ENCODE measurements at regions not wholly inside any gene's neighbourhood (a gene's known extent, or its start where the extent isn't known, plus 50 kb on each side); places are given as distances from the start of the nearest gene placed in this dataset.

- Histone ChIP-seq H3K4me1 (peaks cover 0 to 3% (median 0%) of the 10 kb centered on the region in 3 donors), H3K27me3 (no peaks in the 10 kb centered on the region), H3K36me3 (no peaks in the 10 kb centered on the region), H3K4me3 (no peak overlapping the region), H3K27ac (no peak overlapping the region), H3K9me3 (no peaks in the 10 kb centered on the region)
- 83 to 100% methylated on average over 1 to 2 of the region's 2 CpGs for WGBS, 2 donors (ENCODE audit: low coverage in 1 of 2)
- ATAC-seq: no peak
- no peak for TF ChIP-seq EP300 (IDR thresholded peaks at IDR 0.05)
- no peak for TF ChIP-seq CTCF (IDR thresholded peaks at IDR 0.05)
- TF ChIP-seq POLR2A (IDR thresholded peaks at IDR 0.05): no peak
- no peak for TF ChIP-seq POLR2AphosphoS5 (IDR thresholded peaks at IDR 0.05)
Observed at GRCh38 chr9:88801214-88801796, 190.0 kb upstream of the S1PR3 start.

- Histone ChIP-seq H3K4me3 (no peak overlapping the region), H3K4me1 (peaks cover 0 to 3% (median 0%) of the 10 kb centered on the region in 3 donors), H3K27me3 (no peaks in the 10 kb centered on the region), H3K36me3 (no peaks in the 10 kb centered on the region), H3K27ac (no peak overlapping the region), H3K9me3 (no peaks in the 10 kb centered on the region)
- no peak for TF ChIP-seq POLR2A (IDR thresholded peaks at IDR 0.05)
- no peak for TF ChIP-seq POLR2AphosphoS5 (IDR thresholded peaks at IDR 0.05)
- TF ChIP-seq CTCF (IDR thresholded peaks at IDR 0.05): no peak
- no peak for TF ChIP-seq EP300 (IDR thresholded peaks at IDR 0.05)
- 96 to 100% methylated on average over 2 to 5 of the region's 5 CpGs for WGBS, 2 donors (ENCODE audit: low coverage in 1 of 2)
- no peak for ATAC-seq
Observed at GRCh38 chr9:88802533-88802932, 188.7 kb upstream of the S1PR3 start.

DNA sequence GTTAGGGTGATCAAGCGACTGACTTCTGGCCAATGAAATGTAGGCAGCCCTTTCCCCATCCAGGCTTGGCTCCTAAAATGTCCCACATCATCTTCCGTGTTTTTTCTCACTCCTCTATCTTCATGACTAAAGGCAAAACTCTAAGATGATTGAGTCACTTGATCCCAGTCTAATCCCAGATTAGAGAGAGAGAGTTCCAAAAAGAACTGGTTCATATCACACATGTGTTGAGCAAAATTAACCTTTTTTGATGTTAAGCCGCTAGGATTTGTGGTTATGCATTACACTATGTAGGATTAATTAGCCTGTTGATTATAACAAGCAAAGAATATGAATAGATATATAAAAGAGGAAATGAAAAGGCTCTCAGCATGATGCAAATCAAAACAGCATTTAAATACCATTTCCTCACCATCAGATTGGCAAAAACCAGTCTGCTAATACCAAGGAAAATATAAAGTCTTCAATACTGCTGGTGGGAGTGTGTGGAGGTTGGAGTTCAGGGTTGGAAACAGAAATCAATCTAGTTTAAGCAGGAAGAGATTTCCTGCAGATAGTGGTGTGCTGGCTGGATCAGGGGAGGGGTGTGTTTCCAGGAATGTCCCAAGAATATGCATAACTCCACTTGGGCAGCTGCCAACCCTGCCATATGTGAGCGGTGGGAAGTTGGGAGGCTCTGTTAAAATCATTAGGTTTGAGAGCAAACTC lies 187.6 kb upstream of the S1PR3 start:
- Histone ChIP-seq H3K4me3 (no peak overlapping the region), H3K27ac (no peak overlapping the region), H3K27me3 (no peaks in the 10 kb centered on the region), H3K4me1 (peaks cover 0 to 3% (median 0%) of the 10 kb centered on the region in 3 donors), H3K9me3 (no peaks in the 10 kb centered on the region), H3K36me3 (no peaks in the 10 kb centered on the region)
- no peak for ATAC-seq
- WGBS, 2 donors (ENCODE audit: low coverage in 1 of 2): 62 to 93% methylated on average over 3 to 4 of the region's 4 CpGs
- TF ChIP-seq POLR2AphosphoS5 (IDR thresholded peaks at IDR 0.05) (no peak), POLR2A (IDR thresholded peaks at IDR 0.05) (no peak), EP300 (IDR thresholded peaks at IDR 0.05) (no peak), CTCF (IDR thresholded peaks at IDR 0.05) (no peak)

DNA sequence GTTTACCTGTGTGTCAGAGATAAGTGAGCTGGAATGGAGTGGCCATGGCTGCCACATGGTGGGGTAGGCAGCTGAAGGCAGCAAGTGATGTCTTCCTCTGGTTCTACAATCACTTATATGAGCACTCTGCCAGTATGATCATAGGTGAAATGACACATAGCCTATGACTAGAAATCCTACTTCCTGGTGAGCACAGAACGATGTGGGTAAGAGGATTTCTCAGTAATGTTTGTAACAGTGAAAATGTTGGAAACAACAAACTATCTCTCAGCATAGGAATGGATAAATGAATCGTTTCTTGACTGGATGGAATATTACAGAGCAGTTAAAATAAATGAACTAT lies 187.0 kb upstream of the S1PR3 start:
- no peak for ATAC-seq
- Histone ChIP-seq H3K4me3 (no peak overlapping the region), H3K36me3 (no peaks in the 10 kb centered on the region), H3K27ac (no peak overlapping the region), H3K27me3 (no peaks in the 10 kb centered on the region), H3K9me3 (no peaks in the 10 kb centered on the region), H3K4me1 (peaks cover 0 to 3% (median 0%) of the 10 kb centered on the region in 3 donors)
- WGBS, 2 donors (ENCODE audit: low coverage in 1 of 2): 68 to 90% methylated on average over 2 of the region's 2 CpGs
- no peak for TF ChIP-seq POLR2AphosphoS5 (IDR thresholded peaks at IDR 0.05)
- no peak for TF ChIP-seq POLR2A (IDR thresholded peaks at IDR 0.05)
- TF ChIP-seq EP300 (IDR thresholded peaks at IDR 0.05): no peak
- no peak for TF ChIP-seq CTCF (IDR thresholded peaks at IDR 0.05)

All from gastroesophageal sphincter (tissue), 4 donors.